ENCODE measurements at regions not wholly inside any gene's neighbourhood (a gene's known extent, or its start where the extent isn't known, plus 50 kb on each side); places are given as distances from the start of the nearest gene placed in this dataset.

DNA sequence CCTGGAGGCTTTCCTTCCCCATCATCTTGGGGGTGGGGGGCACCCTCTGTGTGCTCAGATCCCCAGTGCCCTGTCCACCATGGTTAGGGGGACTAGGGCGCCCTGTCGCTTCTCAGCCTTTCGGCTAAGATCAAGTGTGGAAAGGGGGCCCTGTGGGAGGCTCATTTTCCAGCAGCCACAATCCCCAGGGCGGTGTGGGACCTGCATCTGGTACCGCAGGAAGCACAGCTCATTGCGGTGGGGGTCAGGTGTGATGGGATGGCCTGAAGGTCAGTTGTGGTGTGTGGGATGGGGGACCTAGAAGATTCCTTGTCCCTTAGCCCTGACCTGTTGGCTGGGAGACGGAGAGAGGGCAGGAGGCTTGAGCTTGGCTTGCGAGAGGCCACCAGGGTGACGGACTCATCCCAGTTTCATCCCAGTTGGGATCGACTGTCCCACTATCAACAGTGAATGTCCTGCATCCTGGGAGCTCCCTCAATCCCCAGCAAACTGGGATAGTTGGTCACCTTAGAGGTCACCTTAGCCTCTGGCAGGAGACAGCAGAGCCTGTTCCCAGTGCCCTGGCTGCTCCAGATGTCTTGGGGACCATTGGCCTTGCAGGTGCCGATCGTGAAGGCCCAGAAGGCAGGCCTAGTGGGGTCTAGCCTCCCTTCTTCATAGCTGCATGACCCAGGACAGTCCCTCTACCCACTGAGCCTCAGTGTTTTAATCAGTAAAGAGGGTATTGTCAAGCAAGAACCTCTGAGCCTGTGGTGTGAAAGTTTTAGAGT lies 64.5 kb upstream of the PMEPA1 start:
- no TSS peak for BruUV-seq (replicated peaks)
- no peak overlapping the region for H3K4me2 ChIP-seq (ENCODE audit: low read length)
- intact Hi-C loops (cut with micrococcal nuclease), result no loop called here
- DNase-seq (ENCODE audit: low read depth, low spot score) (no peak), ATAC-seq (no peak)
- ChIA-PET RAD21 (ENCODE audit: low non-redundant PET in 1 of 2, low total read pairs in 2 of 2, uncharacterized antibody in 2 of 2, unreplicated experiment in 2 of 2) (no interaction called here), POLR2A (no interaction called here), CTCF (no interaction called here)
- H3K4me1 ChIP-seq (ENCODE audit: control insufficient read depth in 1 of 2, insufficient read depth in 2 of 2, low read length in 2 of 2), result peaks cover 9 to 10% of the 10 kb centered on the region in 2 experiments; a peak in 3 of 4 replicates
- H3K79me2 ChIP-seq (ENCODE audit: insufficient read depth, low read length), result no peaks in the 10 kb centered on the region
- no peak overlapping the region for H3K27ac ChIP-seq (ENCODE audit: low read depth, low read length)
- H3K27me3 ChIP-seq (ENCODE audit: insufficient read depth, low read length), result peaks cover 64% of the 10 kb centered on the region
- no peak overlapping the region for H2AFZ ChIP-seq (ENCODE audit: low read depth, low read length, poor library complexity, severe bottlenecking)
- no peaks in the 10 kb centered on the region; the same call in 1 of the 2 replicates for H4K20me1 ChIP-seq (ENCODE audit: insufficient read depth)
- H3K4me3 ChIP-seq (replicated peaks in 1 of 2; ENCODE audit: low read depth in 1 of 2, low read length in 2 of 2), result no peak overlapping the region
- H3K36me3 ChIP-seq (ENCODE audit: control insufficient read depth in 1 of 2, insufficient read depth in 2 of 2, low read length in 2 of 2), result no peaks in the 10 kb centered on the region
- H3K9me2 ChIP-seq (ENCODE audit: insufficient read depth), result no peaks in the 10 kb centered on the region
- no peak overlapping the region for H3K9ac ChIP-seq (ENCODE audit: low read length)
- no peaks in the 10 kb centered on the region for H3K9me3 ChIP-seq (ENCODE audit: control insufficient read depth in 1 of 2, insufficient read depth in 1 of 2, low read depth in 1 of 2, low read length in 2 of 2)
- TF ChIP-seq ZBTB33 (IDR thresholded peaks at IDR 0.05; ENCODE audit: extremely low read depth, insufficient replicate concordance, low read length), result no peak
- no peak for TF ChIP-seq POLR2AphosphoS5 (IDR thresholded peaks at IDR 0.05; ENCODE audit: low read depth, low read length)
- TF ChIP-seq CBX3 (IDR thresholded peaks at IDR 0.05; ENCODE audit: low read depth), result no peak
- TF ChIP-seq SRF (IDR thresholded peaks at IDR 0.05; ENCODE audit: low read depth), result no peak
- TF ChIP-seq MAX (IDR thresholded peaks at IDR 0.05), result no peak
- TF ChIP-seq, protein P1, sequence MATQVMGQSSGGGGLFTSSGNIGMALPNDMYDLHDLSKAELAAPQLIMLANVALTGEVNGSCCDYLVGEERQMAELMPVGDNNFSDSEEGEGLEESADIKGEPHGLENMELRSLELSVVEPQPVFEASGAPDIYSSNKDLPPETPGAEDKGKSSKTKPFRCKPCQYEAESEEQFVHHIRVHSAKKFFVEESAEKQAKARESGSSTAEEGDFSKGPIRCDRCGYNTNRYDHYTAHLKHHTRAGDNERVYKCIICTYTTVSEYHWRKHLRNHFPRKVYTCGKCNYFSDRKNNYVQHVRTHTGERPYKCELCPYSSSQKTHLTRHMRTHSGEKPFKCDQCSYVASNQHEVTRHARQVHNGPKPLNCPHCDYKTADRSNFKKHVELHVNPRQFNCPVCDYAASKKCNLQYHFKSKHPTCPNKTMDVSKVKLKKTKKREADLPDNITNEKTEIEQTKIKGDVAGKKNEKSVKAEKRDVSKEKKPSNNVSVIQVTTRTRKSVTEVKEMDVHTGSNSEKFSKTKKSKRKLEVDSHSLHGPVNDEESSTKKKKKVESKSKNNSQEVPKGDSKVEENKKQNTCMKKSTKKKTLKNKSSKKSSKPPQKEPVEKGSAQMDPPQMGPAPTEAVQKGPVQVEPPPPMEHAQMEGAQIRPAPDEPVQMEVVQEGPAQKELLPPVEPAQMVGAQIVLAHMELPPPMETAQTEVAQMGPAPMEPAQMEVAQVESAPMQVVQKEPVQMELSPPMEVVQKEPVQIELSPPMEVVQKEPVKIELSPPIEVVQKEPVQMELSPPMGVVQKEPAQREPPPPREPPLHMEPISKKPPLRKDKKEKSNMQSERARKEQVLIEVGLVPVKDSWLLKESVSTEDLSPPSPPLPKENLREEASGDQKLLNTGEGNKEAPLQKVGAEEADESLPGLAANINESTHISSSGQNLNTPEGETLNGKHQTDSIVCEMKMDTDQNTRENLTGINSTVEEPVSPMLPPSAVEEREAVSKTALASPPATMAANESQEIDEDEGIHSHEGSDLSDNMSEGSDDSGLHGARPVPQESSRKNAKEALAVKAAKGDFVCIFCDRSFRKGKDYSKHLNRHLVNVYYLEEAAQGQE (IDR thresholded peaks at IDR 0.05; ENCODE audit: low read depth), result no peak
- TF ChIP-seq SP1 (IDR thresholded peaks at IDR 0.05; ENCODE audit: low read depth), result no peak
- no peak for TF ChIP-seq RAD21 (IDR thresholded peaks at IDR 0.05; ENCODE audit: low read depth)
- TF ChIP-seq TCF7L2 (IDR thresholded peaks at IDR 0.05; ENCODE audit: borderline replicate concordance, extremely low read depth, insufficient read depth, insufficient read length), result no peak
- TF ChIP-seq EGR1 (IDR thresholded peaks at IDR 0.05; ENCODE audit: low read depth), result no peak
- TF ChIP-seq CEBPB (IDR thresholded peaks at IDR 0.05; ENCODE audit: low read depth), result no peak
- TF ChIP-seq CTCF (IDR thresholded peaks at IDR 0.05 in 2 of 3, conservative IDR thresholded peaks at IDR 0.05 in 1 of 3; ENCODE audit: borderline replicate concordance in 1 of 3, insufficient read depth in 1 of 3, low read depth in 2 of 3, low read length in 2 of 3), result no peak
- TF ChIP-seq JUND (IDR thresholded peaks at IDR 0.05), result no peak
- TF ChIP-seq ELF1 (IDR thresholded peaks at IDR 0.05; ENCODE audit: borderline replicate concordance, low read depth), result no peak
- TF ChIP-seq ATF3 (IDR thresholded peaks at IDR 0.05), result no peak
- no peak for TF ChIP-seq ZFX (IDR thresholded peaks at IDR 0.05)
- TF ChIP-seq EZH2 (IDR thresholded peaks at IDR 0.05), result no peak

Data from HCT116 (cell line).